GM21825 (cell line): ENCODE measurements at regions not wholly inside any gene's neighbourhood (a gene's known extent, or its start where the extent isn't known, plus 50 kb on each side); places are given as distances from the start of the nearest gene placed in this dataset.

Source experiments
- ATAC-seq: cut with Tn5 transposase; IDR thresholded peaks from one replicate; pipeline ENCODE4 v1.9.1; 2021; ENCODE audit warnings: mild to moderate bottlenecking, moderate library complexity; ENCODE audit not compliant: unreplicated experiment

DNA sequence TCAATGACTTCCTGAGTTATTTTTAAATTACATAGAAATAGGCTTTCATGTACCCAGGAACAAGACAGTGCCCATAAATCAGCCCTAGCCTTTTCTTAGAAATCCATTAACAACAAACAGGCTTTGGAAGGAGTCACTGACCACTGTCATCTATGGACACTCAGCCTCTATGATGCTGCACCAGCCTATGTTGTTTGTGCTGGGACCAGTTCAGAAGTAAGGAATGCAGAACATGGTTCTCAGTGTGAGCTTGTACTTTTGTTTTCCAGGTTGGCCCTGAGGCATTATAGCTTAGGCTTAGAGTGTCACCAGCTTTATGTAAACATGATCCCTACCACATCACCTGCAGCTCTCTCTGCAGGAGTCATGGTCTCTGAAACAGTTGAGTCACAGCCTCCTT, 335.7 kb upstream of the CDH7 start:
- no peak for ATAC-seq

DNA sequence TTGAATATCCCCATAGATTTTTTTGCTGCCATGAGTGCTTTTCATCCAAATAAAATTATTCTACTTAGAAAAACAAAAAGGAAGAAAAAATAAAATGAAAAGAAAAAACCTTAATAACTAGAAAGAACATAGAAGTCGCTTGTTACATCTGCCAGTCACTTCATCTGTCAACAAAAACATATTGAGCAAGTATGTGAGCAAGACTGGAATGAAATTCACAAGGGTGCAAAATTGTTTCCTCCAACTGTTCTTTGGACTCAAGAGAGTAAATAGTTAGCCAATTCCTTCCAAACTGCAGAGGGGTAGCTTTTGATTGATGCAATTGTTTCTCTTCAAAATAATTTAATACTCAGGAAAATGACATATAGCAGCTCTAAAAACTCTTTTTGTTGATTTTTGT, 336.3 kb upstream of the CDH7 start:
- no peak for ATAC-seq

DNA sequence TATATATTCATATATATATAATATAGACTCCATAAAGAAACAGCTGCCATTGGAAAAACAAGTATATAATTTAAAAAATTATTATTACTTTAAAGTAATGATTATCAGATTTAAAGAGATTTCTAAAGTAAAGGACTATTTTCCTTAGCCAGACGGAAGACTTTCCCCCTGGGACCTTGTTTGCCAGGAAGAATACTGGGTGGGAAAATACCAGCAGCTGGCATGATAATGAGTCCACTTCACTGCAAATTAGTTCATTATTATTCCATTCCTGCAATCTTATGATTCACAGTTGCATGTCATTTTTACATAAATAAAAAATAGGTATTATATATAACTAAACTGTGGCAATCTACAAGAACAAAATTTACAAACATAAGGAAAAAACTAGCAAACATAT, 339.8 kb upstream of the CDH7 start:
- ATAC-seq = no peak

DNA sequence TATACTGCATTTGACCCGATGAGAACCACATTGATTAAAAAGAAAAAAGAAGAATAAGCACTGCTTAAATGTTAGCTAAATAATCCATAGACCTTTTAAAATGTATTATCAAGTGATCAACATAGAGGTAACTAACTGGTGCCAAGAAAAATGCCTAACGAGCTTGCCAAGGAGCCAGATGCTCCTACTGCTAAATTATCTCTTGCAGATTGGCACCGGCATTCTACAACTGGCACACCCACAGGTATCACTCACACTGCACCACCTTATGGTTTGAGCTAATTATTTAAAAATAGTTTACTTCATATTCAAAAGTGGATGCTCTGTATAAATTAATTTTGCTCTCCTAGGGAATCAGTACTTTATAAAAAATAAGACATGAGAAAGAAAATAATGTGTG, 341.6 kb upstream of the CDH7 start:
- no peak for ATAC-seq

DNA sequence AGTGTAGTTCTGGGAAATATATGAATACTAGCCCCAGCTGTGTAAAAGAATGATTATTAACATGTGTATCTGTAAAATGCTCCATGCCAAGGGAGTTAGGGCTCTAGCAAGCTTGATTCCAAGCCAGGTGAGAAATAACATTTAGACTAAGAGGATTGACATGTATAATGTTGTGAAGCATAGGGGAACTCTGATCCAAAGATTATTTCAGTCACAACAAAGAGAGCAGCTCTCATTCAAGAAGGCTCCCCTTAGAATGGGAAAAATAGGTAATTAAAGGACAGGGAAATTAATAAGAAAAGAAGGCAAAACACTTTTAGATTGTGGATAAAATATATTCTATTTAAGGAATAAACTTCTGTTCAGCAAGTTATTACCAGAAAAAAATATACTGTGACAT, 347.3 kb upstream of the CDH7 start:
- ATAC-seq = no peak

DNA sequence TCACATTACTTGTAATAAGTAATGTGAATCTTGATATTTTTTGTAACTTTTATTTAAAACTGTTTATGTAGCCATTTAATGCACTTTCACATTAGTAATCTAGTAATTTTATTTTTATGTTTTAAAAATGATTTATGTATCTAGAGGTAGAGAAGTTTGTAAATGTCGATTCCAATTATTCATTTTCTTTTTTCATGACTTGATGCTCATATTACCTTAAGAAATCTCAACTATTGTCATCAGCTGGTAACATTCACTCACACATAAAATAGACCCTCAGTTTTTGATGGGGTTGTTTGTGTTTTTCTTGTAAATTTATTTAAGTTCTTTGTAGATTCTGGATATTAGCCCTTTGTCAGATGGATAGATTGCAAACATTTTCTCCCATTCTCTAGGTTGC, 351.7 kb upstream of the CDH7 start:
- no peak for ATAC-seq

DNA sequence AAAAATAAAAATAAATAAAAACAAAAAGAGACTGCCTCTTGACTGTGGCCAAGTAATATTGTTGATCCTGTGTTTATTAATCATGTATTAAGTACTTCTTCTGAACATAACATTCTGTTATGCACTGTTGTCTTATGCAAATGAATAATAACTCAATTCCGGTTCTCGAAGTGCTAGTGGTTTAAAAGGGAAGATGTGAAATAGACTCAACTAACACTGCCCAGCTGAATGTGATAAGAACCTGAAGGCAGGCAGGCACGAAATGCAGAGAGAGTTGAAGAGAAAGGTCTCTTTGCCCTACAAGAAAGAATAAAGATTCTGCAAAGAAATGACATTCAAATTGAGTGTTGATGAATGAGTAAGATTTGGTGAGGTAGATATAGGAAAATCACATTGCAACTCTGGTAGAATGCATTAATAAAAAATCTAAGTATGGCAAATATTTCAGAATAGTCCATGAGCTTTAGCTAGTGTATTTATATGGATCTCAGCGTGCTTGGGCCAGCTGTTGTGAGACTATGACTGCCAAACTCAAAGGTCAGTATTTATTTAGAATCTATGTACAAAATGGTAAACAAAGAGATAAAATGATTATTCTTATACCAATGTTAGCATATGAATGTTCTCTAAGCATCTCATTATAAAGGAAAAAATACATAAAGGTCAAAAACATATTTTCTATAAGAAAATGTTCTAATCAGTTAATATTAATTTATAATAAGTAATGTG, 352.3 kb upstream of the CDH7 start:
- ATAC-seq = no peak

DNA sequence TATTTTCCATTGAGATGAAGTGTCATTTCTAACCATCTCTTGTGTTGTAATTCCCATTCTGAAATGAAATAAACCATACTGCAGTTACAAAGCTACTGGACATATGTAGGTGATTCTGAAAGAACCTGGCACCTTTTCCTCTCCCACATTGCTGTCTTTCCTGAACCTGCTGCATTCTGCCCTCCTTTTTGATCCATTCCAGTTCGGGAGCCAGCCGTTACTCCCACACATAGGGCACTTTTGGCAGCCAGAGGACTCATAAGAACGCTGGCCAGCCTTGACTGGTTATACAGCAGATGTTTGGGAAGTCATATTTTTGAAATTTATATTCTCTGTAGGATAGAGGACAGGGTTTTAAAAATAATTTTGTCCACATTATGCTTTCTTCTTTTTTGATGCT, 369.8 kb upstream of the CDH7 start:
- ATAC-seq = no peak

DNA sequence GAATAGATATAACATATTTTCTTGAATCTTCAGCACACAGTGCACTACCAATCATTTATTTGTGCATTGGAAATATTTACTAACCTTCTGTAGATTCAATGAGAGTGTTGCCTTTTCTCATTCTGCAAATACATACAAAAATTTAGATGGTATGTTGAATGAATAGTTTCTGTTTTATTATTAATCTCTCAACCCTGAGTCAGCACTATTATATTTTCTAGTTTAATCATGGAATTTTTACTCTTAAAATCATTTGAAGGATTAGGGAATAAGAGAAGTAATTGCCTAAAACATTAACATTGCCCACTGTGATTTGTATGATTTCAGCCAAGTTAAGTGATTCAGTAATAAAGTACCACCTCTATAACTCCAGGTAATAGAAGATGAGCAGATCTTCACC, 370.2 kb upstream of the CDH7 start:
- no peak for ATAC-seq

DNA sequence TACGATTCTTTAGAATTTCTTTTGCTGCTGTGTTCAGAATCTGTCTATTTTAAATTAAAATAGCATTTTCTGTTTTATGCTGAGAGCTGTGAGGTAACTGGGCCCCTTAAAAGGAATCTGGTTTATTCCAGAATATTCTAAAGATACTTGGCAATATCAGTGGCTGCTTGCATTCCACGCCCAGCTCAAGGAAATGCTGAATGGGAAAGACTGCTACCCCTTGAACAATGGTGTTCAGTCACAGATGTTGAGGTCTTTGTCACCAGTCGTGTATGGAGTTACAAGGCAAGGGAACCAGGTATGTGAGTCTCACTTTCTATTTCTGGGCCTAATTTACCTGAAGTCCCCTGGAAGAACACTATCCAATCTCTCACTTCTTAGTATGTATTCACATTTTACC, 377.9 kb upstream of the CDH7 start:
- no peak for ATAC-seq

DNA sequence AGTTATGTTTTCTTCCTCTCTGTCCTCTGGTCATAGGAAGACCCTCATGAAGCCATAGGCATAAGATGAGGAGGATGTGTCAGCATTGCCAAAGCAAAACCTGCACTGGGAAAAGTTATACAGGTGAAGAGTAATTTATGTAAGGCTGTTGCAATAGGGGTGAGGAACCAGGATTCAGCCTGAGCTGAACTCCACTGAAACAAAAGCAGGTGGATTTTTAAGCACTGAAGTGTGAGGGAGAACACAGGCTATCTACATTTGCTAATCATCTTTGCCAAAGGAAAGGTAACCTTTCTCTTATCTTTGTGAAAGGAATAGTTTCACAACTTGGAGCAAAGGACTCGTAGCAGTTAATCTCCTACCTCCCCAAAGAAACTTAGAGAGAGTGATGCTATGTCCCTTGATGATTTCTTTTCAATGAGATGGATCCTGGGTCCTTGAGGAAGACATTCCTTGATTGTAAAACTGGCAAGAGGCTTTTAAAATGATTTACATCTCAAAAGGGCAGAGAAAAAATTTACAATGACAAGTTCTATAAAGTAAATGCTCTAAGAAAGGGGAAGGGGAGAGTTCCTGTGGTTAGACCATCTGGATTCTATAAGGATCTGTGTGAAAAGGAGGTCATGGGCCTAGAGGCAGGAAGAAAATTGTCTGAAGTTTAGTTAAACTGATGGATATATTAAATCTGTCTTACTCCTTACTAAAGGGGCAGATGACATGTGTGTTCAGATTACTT, 385.4 kb upstream of the CDH7 start:
- ATAC-seq = no peak

DNA sequence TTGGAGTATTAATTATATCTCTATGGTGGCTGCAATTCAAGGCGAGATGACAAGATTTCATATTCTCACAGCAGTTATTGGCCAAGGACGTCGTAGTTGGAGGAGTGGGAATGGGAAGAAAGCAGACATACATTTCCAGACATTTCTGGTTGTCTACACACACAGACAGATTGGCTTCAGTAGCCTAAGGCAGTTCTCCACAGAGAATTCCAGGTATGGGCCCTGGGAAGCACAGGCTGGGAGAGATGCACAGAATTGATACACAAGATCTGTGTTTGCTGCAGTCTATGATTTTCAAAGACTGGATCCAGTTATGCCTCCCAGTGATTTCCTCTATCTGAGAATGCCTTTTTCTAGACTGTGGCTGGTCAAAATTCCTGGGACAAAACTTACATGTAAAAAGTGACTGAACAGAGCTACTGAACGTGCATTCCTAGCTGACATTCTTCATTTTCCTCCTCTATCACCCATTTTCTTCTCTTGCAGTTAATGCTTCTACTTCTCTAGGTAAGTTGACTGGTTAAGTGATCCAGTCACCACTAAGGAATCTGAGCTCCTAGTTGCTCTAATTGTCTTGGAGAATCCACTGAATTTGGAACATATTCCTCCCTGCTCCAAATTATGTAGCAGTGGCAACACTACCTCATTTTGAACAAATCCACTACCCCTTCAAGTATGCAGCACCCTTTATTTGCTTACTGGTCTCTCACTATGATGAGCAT, 386.7 kb upstream of the CDH7 start:
- ATAC-seq = no peak

DNA sequence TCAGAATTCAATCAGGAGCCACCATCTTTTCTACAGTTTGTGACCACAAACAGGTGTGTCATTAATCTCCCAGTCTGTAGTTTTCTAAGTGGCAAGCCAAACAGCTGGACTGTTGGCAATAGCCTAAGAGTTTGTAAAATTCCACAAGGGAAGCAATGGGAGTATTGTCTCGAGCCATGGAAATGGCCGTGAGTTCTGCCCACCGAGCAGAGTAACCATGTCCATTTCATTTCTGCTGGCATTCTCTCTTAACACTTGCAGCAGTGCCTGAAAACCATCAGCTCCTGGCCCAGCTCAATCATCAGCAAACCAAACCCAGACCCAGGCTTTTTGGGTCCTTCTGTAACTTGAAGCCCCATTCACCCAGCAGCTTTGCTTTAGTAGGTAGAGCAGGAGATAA, 387.8 kb upstream of the CDH7 start:
- ATAC-seq = no peak

DNA sequence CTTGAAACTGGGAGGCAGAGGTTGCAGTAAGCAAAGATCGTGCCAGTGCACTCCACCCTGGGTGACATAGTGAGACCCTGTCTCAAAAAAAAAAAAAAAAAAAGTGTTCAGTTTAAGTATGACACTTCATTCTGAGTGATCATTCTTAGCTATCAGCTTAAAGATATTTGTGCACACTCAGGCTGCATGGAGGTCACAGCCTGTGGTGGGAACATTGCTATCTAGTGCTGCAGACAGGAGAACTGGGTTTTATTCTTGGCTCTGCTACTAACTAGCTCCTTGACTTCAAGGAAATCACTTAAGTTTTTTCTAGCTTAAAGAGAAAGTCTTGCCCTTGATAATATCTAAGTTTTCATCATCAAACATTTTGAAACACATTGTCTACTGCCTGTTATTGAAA, 391.3 kb upstream of the CDH7 start:
- ATAC-seq = no peak

DNA sequence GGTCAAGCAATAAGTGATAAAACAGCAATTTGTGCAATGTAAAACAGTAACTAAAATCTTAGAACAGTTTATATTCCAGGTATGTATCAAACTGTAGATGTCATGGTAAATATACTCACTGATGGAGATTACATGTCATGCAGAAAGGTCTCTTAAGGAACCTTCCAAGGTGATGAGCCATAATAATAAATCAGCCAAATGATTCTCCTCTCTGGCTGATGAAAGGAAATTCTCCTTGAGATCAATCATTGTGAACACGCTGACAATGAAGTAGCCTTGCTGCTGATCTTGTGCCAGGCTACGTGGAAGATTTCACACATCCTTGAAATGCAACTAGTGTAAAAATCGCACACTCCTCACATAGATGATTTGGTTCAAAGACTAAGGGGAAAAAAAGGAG, 392.5 kb upstream of the CDH7 start:
- ATAC-seq = no peak

DNA sequence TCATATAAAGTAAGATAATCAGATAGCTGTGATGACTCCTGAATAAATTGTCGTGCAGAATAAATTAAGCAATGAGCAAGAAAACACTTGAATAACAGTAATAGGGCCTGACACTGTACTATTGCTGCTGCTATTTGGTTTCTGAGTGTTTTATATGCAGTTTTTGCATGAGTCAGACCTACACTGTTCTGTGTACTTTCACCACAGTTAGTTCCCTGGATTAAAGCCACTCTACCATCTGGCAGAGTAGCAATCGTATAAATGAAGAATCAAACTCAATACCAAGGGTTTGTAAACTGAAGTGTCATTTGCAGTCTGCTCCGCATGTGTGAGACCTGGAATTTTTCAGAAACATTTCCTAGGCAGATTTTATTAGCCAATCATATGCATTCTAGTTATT, 398.6 kb upstream of the CDH7 start:
- ATAC-seq = no peak

DNA sequence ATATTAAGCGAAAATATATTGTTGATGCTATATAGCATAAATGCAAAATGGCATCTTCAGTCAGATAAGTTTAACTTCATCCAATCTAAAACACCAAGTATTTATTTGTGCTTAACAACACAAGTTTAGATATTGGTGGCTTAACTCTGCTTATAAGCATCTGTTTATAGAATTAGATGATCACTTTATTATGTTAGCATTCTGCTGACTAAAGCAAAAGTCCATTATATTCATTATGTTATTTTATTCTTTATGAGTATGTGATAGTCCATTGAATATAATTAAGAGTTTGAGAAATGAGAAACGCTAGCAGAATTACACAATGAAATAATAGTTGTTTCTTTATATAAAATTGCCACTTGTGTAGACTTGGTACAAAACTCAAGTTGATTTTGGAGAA, 401.2 kb upstream of the CDH7 start:
- no peak for ATAC-seq

DNA sequence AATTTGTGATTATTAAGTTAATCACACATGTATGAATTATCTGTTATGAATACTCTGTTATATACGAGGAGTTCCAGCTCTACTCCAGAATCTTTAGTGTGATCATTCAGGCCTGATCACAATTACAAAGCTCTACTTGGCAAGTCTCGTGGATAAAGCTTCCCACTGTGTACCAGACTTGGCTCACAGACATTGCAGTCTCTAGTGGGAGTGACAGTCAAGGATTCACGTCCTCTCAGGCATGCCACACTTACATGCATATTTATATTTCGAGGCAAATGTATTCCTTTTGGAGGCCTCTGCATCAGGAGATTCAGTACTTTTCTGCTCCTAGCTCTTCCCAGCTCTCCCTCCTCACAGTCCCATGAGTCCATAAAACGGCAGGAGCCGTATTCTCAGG, 403.4 kb upstream of the CDH7 start:
- ATAC-seq = no peak

DNA sequence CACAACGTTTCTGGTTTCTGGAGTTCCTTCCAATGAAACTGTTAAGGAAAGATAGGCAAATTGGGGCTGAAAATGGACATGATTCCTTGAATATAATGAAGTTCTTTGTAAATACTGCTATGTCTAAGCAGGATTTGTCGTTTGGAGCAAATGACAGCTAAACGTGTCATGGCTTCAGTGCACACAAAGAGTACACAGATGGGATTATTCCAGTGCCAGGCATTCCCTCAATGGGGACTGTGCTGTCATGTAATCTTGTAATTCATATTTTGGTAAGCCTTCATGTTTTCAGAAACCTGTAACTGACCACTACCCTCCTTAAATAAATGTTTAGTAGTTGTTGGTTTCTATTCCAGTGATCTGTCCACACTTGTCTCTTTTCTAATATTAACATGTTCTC, 404.7 kb upstream of the CDH7 start:
- ATAC-seq = no peak

DNA sequence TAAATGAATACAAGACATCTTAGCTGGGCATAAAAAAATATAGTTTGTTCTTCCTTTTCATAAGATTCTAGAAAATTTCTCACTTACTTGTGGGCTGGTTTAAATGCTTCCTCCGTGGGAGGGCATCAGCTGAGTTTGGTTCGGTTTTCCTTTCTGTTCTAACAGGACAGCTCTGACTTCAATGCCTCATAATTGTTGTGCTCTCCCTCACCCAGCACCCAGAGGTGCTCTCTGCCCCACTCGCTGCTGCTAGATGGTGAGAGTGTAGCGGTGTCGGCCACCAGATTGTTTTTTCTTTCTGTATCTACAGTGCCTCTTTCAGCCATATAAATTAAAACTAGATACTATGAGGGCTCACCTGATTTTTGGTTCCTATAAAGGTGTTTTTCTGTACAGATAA, 407.2 kb upstream of the CDH7 start:
- ATAC-seq = no peak

DNA sequence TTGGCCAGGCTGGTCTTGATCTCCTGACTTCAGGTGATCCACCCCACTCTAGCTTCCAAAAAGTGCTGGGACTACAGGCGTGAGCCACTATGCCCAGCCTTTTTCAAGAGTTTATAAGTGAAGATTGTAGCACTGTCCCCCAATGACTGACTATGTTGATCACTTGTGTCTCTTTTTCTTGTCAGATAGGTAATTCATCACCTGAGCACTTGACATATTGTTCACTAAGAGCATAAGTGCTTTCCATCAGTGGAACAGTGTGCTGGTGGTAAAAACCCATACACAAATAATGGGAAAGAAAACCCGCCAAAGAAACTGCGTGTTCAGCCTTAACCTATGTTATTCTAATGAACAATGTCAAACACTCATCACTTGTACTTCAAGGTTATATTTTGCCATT, 414.4 kb upstream of the CDH7 start:
- ATAC-seq = no peak

DNA sequence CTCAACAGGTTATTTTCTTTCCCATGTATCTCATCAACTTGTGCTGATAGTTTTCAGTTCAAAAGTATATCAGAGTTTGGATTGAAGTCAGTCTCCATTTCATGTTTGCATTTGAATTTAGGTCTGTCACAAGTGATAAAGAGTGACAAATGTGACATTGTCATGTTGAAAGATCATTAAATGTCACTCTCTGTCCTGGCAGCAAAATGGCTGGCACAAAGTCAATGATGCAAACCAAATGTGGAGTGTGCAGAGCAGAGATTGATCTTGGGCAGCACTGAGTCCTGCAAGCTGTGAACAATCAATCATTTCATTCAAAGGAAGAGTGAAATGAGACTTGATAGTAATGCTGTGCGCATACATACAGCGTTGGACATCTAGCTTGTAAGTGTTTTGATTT, 421.8 kb upstream of the CDH7 start:
- ATAC-seq = no peak
